ENCODE measurements at regions not wholly inside any gene's neighbourhood (a gene's known extent, or its start where the extent isn't known, plus 50 kb on each side); places are given as distances from the start of the nearest gene placed in this dataset.
"Not testable (repeated sequence)": the region's sequence is repeated elsewhere in the genome, so short reads cannot be mapped to it uniquely, and the experiment has no call there.

DNA sequence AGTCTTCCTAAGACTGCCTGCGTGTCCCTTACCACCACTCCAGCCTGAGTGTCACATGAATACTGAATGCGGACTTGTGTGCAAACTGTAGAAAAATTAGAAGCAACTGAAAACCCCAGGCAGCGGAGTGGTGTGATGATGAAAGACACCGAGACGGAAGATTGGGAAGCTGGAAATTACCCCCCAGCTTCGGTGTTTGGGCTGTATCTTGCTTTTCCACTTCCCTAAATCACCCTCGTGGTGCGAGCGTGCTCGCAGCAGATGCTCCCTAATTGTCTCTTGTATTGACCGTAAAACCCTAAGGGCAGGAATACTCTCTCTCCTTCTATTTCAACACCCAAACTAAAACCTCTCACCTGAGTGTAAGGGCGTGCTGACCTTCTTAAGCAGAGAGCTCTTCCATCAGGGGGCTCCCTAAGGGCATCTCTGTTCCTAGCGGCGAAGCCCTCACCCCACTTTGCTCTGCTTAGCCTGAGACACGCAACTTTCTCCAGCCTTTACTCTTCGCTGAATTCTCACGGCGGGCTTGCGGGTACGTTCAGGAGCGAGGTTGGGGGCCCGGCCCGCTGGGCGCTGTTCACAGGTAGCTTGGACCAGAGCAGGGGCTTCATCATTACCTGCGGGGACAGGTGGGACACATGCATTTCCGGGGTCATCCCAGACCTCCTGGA, 62.4 kb downstream of the CRYBB2 start:
- Mint-ChIP-seq H3K9me3 (ENCODE audit: unreplicated experiment) (no peaks in the 10 kb centered on the region), H3K36me3 (ENCODE audit: insufficient read depth, unreplicated experiment) (no peaks in the 10 kb centered on the region), H3K4me3 (ENCODE audit: unreplicated experiment) (no peak overlapping the region), H3K27me3 (ENCODE audit: insufficient read depth, unreplicated experiment) (peaks cover 58% of the 10 kb centered on the region), H3K27ac (ENCODE audit: low read depth, unreplicated experiment) (no peak overlapping the region), H3K4me1 (ENCODE audit: insufficient read depth, unreplicated experiment) (no peaks in the 10 kb centered on the region)
- no TSS peak for BruUV-seq (replicated peaks)
- TF ChIP-seq, protein P1, sequence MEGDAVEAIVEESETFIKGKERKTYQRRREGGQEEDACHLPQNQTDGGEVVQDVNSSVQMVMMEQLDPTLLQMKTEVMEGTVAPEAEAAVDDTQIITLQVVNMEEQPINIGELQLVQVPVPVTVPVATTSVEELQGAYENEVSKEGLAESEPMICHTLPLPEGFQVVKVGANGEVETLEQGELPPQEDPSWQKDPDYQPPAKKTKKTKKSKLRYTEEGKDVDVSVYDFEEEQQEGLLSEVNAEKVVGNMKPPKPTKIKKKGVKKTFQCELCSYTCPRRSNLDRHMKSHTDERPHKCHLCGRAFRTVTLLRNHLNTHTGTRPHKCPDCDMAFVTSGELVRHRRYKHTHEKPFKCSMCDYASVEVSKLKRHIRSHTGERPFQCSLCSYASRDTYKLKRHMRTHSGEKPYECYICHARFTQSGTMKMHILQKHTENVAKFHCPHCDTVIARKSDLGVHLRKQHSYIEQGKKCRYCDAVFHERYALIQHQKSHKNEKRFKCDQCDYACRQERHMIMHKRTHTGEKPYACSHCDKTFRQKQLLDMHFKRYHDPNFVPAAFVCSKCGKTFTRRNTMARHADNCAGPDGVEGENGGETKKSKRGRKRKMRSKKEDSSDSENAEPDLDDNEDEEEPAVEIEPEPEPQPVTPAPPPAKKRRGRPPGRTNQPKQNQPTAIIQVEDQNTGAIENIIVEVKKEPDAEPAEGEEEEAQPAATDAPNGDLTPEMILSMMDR (IDR thresholded peaks at IDR 0.05; ENCODE audit: unreplicated experiment), result no peak
- ChIA-PET CTCF (no interaction called here), POLR2A (no interaction called here)
- no peak for DNase-seq (ENCODE audit: unreplicated experiment)
- intact Hi-C loops (cut with micrococcal nuclease), result no loop called here

GRCh38 chr22:25282346-25282670, 62.9 kb downstream of the CRYBB2 start:
- H3K36me3 Mint-ChIP-seq (ENCODE audit: insufficient read depth, unreplicated experiment), result no peaks in the 10 kb centered on the region
- intact Hi-C loops (cut with micrococcal nuclease), result no loop called here
- no peak overlapping the region for H3K27ac Mint-ChIP-seq (ENCODE audit: low read depth, unreplicated experiment)
- no peaks in the 10 kb centered on the region for H3K9me3 Mint-ChIP-seq (ENCODE audit: unreplicated experiment)
- ChIA-PET CTCF (interaction anchor here (0.6 kb wide), 2 partner anchors 501 to 619 kb away, joined by 3 to 5 read pairs; no protein-coding TSS in a partner anchor), POLR2A (no interaction called here)
- DNase-seq (ENCODE audit: unreplicated experiment), result no peak
- TF ChIP-seq, protein P1 (IDR thresholded peaks at IDR 0.05; ENCODE audit: unreplicated experiment), result no peak
- H3K4me1 Mint-ChIP-seq (ENCODE audit: insufficient read depth, unreplicated experiment), result no peaks in the 10 kb centered on the region
- no peak overlapping the region for H3K4me3 Mint-ChIP-seq (ENCODE audit: unreplicated experiment)
- peaks cover 58% of the 10 kb centered on the region for H3K27me3 Mint-ChIP-seq (ENCODE audit: insufficient read depth, unreplicated experiment)
- BruUV-seq (replicated peaks), result no TSS peak

GRCh38 chr22:25282671-25283561, 63.5 kb downstream of the CRYBB2 start:
- DNase-seq (ENCODE audit: unreplicated experiment), result no peak
- H3K27me3 Mint-ChIP-seq (ENCODE audit: insufficient read depth, unreplicated experiment), result peaks cover 58% of the 10 kb centered on the region
- ChIA-PET POLR2A (no interaction called here), CTCF (interaction anchor here (0.6 kb wide), 2 partner anchors 502 to 618 kb away, joined by 3 to 5 read pairs; no protein-coding TSS in a partner anchor)
- BruUV-seq (replicated peaks), result no TSS peak
- no peaks in the 10 kb centered on the region for H3K36me3 Mint-ChIP-seq (ENCODE audit: insufficient read depth, unreplicated experiment)
- H3K4me1 Mint-ChIP-seq (ENCODE audit: insufficient read depth, unreplicated experiment), result no peaks in the 10 kb centered on the region
- intact Hi-C loops (cut with micrococcal nuclease), result no loop called here
- no peaks in the 10 kb centered on the region for H3K9me3 Mint-ChIP-seq (ENCODE audit: unreplicated experiment)
- no peak overlapping the region for H3K27ac Mint-ChIP-seq (ENCODE audit: low read depth, unreplicated experiment)
- TF ChIP-seq, protein P1 (IDR thresholded peaks at IDR 0.05; ENCODE audit: unreplicated experiment), result no peak
- H3K4me3 Mint-ChIP-seq (ENCODE audit: unreplicated experiment), result no peak overlapping the region

GRCh38 chr22:25288481-25288880, 69.0 kb downstream of the CRYBB2 start:
- H3K9me3 Mint-ChIP-seq (ENCODE audit: unreplicated experiment); intact Hi-C loops (cut with micrococcal nuclease); DNase-seq (ENCODE audit: unreplicated experiment); H3K36me3 Mint-ChIP-seq (ENCODE audit: insufficient read depth, unreplicated experiment); BruUV-seq (replicated peaks); H3K27ac Mint-ChIP-seq (ENCODE audit: low read depth, unreplicated experiment); POLR2A ChIA-PET; H3K4me3 Mint-ChIP-seq (ENCODE audit: unreplicated experiment); CTCF ChIA-PET; H3K4me1 Mint-ChIP-seq (ENCODE audit: insufficient read depth, unreplicated experiment): not testable (repeated sequence)
- H3K27me3 Mint-ChIP-seq (ENCODE audit: insufficient read depth, unreplicated experiment), result peaks cover 26% of the 10 kb centered on the region

- H3K27ac Mint-ChIP-seq (ENCODE audit: low read depth, unreplicated experiment); POLR2A ChIA-PET; intact Hi-C loops (cut with micrococcal nuclease); DNase-seq (ENCODE audit: unreplicated experiment); BruUV-seq (replicated peaks); H3K9me3 Mint-ChIP-seq (ENCODE audit: unreplicated experiment); CTCF ChIA-PET; H3K36me3 Mint-ChIP-seq (ENCODE audit: insufficient read depth, unreplicated experiment); H3K4me3 Mint-ChIP-seq (ENCODE audit: unreplicated experiment); H3K4me1 Mint-ChIP-seq (ENCODE audit: insufficient read depth, unreplicated experiment): not testable (repeated sequence)
- peaks cover 75% of the 10 kb centered on the region for H3K27me3 Mint-ChIP-seq (ENCODE audit: insufficient read depth, unreplicated experiment)
Measured at GRCh38 chr22:25301912-25302311, 82.5 kb downstream of the CRYBB2 start.

DNA sequence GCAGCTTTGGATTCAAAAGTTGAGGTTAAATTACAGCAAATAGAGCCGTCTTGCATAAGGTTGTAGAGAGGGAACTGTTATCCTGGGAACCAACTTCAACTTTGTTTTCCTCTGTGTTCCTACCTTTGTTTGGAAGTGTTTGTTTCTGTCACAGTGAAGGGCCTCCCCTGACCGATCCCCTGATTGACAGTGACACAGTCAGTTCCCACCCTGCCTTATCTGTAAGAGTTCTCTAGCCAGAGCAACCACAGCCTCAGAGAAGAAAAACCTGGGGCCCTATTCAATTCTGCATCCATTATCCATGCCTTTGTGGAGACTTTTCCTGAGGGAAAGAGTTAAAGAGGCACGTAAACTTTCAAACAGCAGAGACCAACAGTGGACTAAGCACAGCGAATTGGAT, 90.1 kb downstream of the CRYBB2 start:
- H3K4me3 Mint-ChIP-seq (ENCODE audit: unreplicated experiment); POLR2A ChIA-PET; H3K36me3 Mint-ChIP-seq (ENCODE audit: insufficient read depth, unreplicated experiment); DNase-seq (ENCODE audit: unreplicated experiment); CTCF ChIA-PET; H3K4me1 Mint-ChIP-seq (ENCODE audit: insufficient read depth, unreplicated experiment); intact Hi-C loops (cut with micrococcal nuclease); BruUV-seq (replicated peaks); H3K9me3 Mint-ChIP-seq (ENCODE audit: unreplicated experiment); H3K27ac Mint-ChIP-seq (ENCODE audit: low read depth, unreplicated experiment): not testable (repeated sequence)
- H3K27me3 Mint-ChIP-seq (ENCODE audit: insufficient read depth, unreplicated experiment), result peaks cover 38% of the 10 kb centered on the region

GRCh38 chr22:25311924-25312323, 92.5 kb downstream of the CRYBB2 start:
- H3K36me3 Mint-ChIP-seq (ENCODE audit: insufficient read depth, unreplicated experiment); BruUV-seq (replicated peaks); H3K27ac Mint-ChIP-seq (ENCODE audit: low read depth, unreplicated experiment); DNase-seq (ENCODE audit: unreplicated experiment); H3K4me3 Mint-ChIP-seq (ENCODE audit: unreplicated experiment); CTCF ChIA-PET; H3K4me1 Mint-ChIP-seq (ENCODE audit: insufficient read depth, unreplicated experiment); intact Hi-C loops (cut with micrococcal nuclease); POLR2A ChIA-PET; H3K9me3 Mint-ChIP-seq (ENCODE audit: unreplicated experiment): not testable (repeated sequence)
- peaks cover 23% of the 10 kb centered on the region for H3K27me3 Mint-ChIP-seq (ENCODE audit: insufficient read depth, unreplicated experiment)

All from MCF 10A (cell line).